ENCODE measurements at regions not wholly inside any gene's neighbourhood (a gene's known extent, or its start where the extent isn't known, plus 50 kb on each side); places are given as distances from the start of the nearest gene placed in this dataset.

DNA sequence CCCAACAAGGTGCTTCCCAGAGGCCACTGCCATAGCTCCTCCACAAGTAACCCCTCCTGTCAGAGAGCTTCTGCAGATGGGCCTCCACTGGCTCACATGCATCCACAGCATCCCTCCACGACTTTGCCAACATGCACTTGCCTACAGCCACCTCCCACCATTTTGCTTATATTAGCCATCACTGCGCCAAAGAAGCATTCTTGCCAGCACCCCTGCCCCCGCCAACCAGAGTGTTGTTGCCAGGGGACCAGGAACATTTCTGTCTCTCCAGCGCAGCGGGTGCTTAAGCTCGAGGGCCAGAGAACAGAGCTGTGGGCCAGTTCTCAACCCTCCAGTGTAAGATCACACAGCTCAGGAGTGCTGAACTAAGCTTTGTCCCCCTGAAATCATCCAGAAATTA, 517.6 kb downstream of the PABPC4L start:
- in situ Hi-C loops (cut with HindIII; ENCODE audit: low pct_unique_long_range_greater_than_20kb, low sequenced_read_pairs) = no loop called here
- no peak for DNase-seq (ENCODE audit: low read depth, low spot score)

DNA sequence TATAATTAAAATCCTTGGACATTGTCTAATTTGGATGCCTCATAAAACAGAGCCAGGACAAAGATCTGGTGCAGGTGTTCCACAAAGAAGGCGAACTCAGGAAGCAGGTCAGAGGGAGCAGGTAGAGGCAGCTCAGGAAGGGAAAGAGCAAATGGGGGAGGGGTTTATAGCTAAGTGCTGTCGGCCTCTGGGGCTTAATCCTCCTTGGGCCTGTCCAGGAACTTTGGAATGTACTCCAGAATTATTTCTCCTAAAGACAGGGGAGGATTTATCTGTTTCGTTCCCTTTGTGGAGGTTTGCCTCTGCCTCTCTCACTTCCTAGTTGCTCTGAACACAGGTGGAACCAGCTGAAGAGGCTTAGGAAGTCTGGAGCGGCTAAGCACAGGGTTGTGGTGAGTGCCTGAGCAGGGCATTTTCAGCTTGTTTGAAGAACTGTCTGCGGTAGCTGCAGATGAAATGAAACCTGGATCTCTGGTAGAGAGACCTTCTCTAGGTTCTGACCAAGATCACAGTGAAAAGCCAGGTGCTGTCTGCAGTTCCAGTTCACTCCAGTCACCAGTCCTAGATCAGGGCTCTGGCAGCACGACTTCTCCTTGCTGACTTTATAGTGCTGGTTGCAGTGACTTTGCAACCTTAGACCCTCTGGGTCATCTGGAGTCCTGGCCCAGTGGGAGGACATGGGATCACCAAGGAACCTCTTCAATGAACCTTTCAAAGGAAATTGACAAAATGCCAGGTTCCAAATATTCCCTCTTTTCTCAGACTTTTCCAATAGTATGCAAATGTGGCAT, 519.2 kb downstream of the PCDH10 start:
- DNase-seq (ENCODE audit: low read depth, low spot score) = no peak
- in situ Hi-C loops (cut with HindIII; ENCODE audit: low pct_unique_long_range_greater_than_20kb, low sequenced_read_pairs) = no loop called here

DNA sequence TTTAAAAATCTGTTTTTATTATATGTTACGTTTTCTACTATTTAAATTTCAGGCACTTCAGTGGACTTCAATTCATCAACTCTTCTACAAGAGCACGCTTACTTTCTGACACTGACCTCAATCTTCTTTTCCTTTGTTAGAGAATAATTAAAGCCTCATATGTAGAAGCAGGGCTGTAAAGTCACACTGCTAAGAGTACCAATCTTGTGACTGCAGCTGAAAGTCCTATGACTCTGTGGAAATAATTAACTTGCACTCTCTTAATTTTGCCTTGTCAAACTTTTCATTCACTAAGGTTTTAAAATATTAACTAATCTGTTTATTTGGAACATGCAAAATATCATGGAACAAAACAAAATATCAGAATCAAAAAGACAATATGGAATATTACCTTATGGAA, 498.1 kb downstream of the PCDH10 start:
- DNase-seq (ENCODE audit: low read depth, low spot score) = no peak
- in situ Hi-C loops (cut with HindIII; ENCODE audit: low pct_unique_long_range_greater_than_20kb, low sequenced_read_pairs) = no loop called here

DNA sequence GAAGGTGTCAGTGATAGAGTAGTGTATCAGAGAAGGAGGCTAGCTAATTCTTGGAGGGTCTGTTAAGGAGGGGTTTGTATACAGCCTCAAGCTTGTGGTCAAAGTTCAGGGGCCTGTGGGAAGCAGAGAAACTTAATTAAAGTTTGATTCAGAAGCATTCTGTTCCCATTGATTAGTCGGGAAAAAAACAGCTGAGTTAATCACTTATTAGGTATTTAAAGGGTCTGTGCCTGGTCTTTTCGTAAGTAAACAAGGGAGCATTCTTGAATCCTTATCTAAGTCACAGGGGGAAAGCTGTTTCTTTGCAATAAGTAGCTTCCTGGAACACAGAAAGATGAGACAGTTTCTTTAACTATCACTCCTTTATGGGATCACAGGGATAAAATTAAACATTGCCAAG, 492.1 kb downstream of the PCDH10 start:
- in situ Hi-C loops (cut with HindIII; ENCODE audit: low pct_unique_long_range_greater_than_20kb, low sequenced_read_pairs) = no loop called here

DNA sequence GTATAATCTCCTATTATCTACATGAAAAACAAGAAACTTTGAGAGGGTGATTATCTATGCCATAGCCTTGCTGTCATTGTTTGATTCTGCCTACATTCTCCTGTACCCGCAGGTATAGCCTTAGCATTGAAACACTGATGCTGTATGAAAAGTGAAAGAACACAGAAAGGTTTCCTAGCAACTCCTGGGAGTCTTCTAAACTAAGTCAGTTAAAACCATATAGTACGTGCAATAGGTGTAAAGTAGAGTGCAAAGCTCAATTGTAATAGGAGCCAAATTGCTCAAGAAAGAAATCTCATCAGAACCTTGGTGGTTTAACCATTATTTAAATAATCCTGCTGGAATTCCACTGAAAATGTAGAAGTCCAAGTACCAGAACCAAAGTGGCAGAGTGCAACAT, 489.7 kb downstream of the PCDH10 start:
- no peak for DNase-seq (ENCODE audit: low read depth, low spot score)
- in situ Hi-C loops (cut with HindIII; ENCODE audit: low pct_unique_long_range_greater_than_20kb, low sequenced_read_pairs) = no loop called here

More for the DNA sequence above, 492.1 kb downstream of the PCDH10 start:
- DNase-seq (ENCODE audit: low read depth, low spot score) = no peak

DNA sequence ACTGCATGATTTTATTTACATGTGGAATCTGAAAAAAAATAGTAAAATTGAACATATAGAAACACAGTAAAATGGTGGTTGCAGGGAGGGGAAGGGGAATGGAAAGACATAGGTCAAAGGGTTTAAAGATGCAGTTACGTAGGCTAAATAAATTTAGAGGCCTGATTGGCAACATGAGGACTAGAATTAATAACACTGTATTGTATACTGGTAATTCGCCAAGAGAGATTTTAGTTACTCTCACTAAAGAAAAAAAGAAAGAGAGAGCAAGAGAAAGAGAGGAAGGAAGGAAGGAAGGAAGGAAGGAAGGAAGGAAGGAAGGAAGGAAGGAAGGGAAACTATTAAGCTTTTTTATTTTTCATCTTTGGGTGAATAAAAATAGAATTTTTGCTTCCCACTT, 488.1 kb downstream of the PCDH10 start:
- no peak for DNase-seq (ENCODE audit: low read depth, low spot score)
- in situ Hi-C loops (cut with HindIII; ENCODE audit: low pct_unique_long_range_greater_than_20kb, low sequenced_read_pairs) = no loop called here

DNA sequence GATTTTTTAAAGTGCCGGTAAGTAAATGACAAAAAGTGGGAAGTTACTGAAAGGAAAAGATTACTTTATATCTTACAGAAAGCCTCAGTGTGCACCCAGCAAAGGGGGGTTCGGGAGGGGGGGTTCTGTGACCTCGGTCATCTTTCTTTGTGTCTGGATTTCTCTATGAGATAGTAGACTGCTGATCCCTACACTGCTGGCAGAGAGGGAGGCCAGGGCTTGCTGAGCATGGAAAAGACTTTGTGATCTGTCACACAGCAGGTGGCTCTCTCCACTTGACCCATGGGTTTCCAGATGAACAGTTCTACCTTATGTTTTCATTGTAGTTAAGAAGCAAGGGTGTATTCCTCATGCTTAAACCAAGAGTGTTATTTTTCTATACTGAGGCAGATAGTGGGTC, 475.6 kb downstream of the PCDH10 start:
- in situ Hi-C loops (cut with HindIII; ENCODE audit: low pct_unique_long_range_greater_than_20kb, low sequenced_read_pairs) = no loop called here
- no peak for DNase-seq (ENCODE audit: low read depth, low spot score)

DNA sequence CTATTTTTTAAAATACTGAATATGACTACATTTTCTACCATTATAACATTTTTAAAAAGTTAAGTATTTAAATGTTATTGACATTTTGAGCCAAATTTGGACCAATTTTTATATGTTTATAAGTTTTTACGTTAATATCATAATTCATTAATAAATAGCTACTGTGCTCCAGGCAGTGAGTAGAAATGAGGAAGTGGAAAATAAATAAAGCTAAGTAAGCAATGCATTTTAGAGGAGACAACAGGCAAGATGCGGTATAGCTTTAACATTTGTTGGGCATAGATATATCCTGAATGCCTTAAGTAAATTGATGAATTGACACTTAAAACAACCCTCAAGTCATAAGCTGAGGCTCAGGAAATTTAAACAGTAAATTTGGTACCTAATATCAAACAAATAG, 474.8 kb downstream of the PCDH10 start:
- DNase-seq (ENCODE audit: low read depth, low spot score) = no peak
- in situ Hi-C loops (cut with HindIII; ENCODE audit: low pct_unique_long_range_greater_than_20kb, low sequenced_read_pairs) = no loop called here

DNA sequence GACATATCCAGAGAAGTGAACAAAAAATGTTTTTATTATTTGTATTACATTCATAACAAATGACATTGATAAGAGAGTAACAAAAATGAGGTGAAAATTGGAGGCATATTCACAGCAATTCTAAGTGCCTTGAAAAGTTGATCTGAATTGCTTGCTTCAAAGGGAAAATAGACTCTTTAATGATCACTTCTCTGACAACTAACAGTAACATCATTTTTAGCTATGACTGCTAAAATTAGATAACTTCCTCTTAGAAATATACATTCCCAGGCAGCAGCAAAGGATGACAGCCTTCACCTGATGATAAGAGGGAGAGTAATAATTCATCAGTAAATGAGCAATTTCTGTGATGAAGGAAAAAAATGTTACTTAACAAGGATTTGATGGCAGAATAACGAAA, 472.5 kb downstream of the PCDH10 start:
- in situ Hi-C loops (cut with HindIII; ENCODE audit: low pct_unique_long_range_greater_than_20kb, low sequenced_read_pairs) = no loop called here

DNA sequence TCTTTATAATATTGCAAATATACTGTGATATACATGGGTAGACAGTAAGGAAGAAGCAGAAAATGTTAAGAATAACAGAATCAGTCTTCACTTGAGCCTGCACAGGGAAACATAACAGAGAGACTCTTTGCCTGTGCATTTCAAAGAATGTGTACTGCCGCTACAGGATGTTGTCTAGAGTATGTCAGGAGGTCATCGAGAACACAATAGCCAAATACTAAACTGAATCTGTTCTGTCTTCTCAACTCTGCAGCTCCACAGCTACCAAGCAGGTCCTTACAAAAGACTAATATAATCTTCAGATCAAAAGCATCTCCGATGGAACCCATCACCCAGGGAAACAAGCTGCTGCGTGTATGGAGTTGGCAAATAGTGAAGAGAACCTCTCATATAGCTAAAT, 471.5 kb downstream of the PCDH10 start:
- in situ Hi-C loops (cut with HindIII; ENCODE audit: low pct_unique_long_range_greater_than_20kb, low sequenced_read_pairs) = no loop called here
- DNase-seq (ENCODE audit: low read depth, low spot score) = peak; percentile 2

More for the DNA sequence above, 472.5 kb downstream of the PCDH10 start:
- no peak for DNase-seq (ENCODE audit: low read depth, low spot score)

DNA sequence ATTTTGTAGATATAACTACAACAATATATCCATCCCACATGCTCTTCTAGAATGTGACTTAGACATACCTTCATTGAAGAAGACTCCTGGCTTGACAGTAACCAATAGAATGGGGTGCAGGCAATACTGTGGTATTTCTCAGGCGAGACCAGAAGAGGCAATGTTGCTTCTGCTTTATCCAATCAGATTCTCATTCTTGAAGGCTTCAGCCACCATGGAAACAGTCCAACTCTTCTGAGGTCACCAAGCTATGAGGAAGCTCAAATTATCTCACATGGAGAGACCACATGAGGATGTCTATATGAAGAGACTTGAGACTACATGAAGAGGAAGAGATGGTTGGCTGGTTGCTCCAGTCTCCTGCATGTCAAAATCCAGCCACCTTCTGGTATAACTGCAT, 469.9 kb downstream of the PCDH10 start:
- in situ Hi-C loops (cut with HindIII; ENCODE audit: low pct_unique_long_range_greater_than_20kb, low sequenced_read_pairs) = no loop called here
- peak; percentile 23 for DNase-seq (ENCODE audit: low read depth, low spot score)

DNA sequence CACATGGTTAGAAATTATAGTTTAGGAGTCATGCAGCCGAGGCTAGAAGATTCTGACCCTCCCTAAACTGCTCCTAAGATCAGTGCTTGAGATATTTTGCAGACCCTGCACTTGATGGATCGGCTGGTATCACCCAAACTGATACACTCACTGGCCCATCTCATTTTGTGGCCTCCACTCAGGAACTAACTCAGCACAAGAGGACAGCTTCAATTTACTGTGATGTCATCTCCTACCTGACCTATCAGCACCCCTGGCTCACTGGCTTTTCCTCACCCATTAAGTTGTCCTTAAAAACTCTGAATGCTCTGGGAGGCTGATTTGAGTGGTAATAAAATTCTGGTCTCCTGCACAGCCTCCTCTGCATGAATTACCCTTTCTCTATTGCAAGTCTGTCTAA, 450.9 kb downstream of the PCDH10 start:
- no peak for DNase-seq (ENCODE audit: low read depth, low spot score)
- in situ Hi-C loops (cut with HindIII; ENCODE audit: low pct_unique_long_range_greater_than_20kb, low sequenced_read_pairs) = no loop called here

DNA sequence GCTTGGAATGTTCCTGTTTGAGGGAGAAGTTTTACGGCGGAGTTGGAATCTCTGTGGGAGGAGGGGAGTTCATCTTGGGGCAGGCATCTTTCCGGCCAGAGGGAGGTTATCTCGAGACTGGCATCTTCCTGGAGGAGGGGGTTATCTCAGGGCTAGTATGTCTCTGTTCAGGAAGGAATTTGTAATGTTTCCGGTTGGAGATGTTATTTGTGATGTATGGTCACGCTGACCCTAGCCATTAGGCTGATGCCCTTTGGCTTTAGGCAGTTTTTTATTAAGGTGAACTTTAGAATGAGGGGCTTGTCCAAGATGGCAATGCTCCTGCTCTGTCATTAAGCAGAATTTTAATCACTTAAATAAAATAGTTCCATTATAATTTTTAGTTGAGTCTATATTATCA, 449.7 kb downstream of the PCDH10 start:
- in situ Hi-C loops (cut with HindIII; ENCODE audit: low pct_unique_long_range_greater_than_20kb, low sequenced_read_pairs) = no loop called here
- DNase-seq (ENCODE audit: low read depth, low spot score) = no peak

DNA sequence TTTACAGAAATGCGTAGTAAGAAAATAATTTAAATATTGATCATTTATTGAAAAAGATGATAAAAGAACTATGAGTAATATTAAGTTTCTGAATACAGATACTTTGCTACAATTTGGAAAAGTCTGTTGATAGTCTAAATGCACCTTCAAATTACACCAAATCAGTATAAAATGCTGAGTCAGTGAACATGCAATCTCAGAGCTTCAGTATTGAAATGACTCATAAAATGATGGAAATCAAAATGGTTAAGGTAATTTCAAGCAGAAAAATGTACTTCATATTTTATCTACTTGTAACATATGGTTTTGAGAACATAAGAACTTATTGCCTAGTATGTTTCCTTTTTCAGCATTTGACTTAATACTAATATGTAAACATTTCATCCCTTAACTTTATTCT, 448.2 kb downstream of the PCDH10 start:
- in situ Hi-C loops (cut with HindIII; ENCODE audit: low pct_unique_long_range_greater_than_20kb, low sequenced_read_pairs) = no loop called here

DNA sequence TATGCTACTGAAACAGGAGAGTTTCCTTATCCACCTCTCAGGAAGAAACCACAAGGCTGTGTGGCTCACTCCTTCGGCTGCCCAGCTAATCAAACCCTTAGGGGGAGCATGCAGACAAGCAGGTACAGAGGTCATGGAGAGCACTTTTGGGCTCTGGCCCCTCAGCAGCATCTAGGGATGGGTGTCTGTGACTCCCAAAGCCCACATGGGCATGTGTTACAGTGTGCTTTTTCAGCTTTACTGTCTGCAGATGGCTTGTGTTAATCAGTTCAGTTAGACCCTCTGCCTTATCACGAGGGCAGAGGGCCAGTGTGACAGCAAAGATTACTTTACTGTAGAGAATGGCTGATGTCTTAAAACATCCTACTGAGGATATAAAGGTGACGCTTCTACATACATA, 447.4 kb downstream of the PCDH10 start:
- in situ Hi-C loops (cut with HindIII; ENCODE audit: low pct_unique_long_range_greater_than_20kb, low sequenced_read_pairs) = no loop called here
- no peak for DNase-seq (ENCODE audit: low read depth, low spot score)

More for the DNA sequence above, 448.2 kb downstream of the PCDH10 start:
- DNase-seq (ENCODE audit: low read depth, low spot score) = no peak

DNA sequence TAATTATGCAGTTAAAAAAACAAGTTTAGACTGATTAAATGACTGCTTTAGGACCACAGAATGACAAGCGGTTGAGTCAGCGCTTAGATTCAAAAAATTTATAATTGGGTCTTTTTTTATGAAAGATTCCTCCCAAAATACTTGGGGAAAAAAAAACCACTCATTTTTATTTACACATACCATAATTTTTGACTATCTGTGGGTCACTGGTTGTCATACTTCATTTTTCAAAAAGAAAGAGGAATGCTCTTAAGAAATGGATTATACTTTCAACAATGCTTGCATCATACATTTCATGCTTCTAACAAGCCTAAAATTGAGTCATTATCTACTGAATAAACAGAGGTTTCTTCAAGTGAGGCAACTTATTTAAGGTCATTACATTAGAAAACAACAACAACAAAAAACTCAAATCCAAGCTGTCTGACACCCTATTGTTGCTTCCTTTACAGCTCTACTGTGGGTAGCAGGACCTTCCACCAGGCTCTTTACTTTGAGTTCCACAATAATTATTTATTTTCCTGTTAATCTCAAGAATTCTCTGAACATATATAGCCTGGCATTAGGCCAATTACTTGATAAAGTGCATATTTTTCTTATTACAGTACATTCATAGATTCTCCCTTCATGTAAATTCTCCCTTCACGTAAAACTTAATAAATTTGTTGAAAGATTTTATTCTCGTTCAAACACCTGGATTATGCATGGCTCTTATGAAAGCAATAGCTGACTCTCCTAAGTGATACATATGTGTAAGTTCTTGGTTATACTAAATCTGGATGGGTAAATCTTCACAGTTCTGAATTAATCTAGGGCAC, 445.5 kb downstream of the PCDH10 start:
- in situ Hi-C loops (cut with HindIII; ENCODE audit: low pct_unique_long_range_greater_than_20kb, low sequenced_read_pairs) = no loop called here
- no peak for DNase-seq (ENCODE audit: low read depth, low spot score)

DNA sequence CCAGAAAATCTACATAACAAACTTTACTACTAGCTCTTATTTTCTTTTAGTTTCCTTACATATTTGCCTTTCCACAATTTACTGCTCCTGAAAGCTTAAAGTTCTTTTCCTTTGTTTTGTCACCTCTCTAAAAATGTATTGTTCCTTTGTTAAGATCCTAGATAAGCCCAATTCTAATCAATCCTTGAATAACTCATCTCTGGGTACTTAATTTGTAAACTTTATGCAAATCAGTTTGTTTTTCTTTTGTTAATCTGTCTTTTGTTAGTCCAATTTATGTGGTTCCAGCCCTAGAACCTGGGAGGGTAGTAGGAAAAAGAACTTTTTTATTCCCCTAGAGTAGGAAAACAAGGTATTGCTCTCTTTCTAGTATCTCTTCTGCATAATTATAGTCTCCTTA, 444.7 kb downstream of the PCDH10 start:
- DNase-seq (ENCODE audit: low read depth, low spot score) = no peak
- in situ Hi-C loops (cut with HindIII; ENCODE audit: low pct_unique_long_range_greater_than_20kb, low sequenced_read_pairs) = no loop called here

DNA sequence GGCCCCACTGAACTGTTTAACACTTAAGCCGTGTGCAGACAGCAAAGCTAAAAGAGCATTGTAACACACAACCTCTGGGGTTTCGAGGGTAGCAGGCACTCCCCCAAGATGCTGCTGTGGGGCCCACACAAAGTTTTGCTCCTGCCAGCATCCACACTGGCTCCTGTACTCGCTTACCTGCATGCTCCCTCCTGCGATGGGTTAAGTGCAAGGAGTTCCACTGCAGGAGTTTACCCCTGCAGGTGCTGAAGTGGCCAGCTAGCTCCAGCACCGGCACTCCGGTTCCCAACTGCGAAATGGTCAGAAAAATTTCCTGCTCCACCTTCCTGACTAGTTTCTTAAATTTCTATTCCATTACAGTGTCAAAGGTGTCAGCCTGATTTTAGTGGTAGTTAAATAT, 443.5 kb downstream of the PCDH10 start:
- DNase-seq (ENCODE audit: low read depth, low spot score) = no peak
- in situ Hi-C loops (cut with HindIII; ENCODE audit: low pct_unique_long_range_greater_than_20kb, low sequenced_read_pairs) = no loop called here

DNA sequence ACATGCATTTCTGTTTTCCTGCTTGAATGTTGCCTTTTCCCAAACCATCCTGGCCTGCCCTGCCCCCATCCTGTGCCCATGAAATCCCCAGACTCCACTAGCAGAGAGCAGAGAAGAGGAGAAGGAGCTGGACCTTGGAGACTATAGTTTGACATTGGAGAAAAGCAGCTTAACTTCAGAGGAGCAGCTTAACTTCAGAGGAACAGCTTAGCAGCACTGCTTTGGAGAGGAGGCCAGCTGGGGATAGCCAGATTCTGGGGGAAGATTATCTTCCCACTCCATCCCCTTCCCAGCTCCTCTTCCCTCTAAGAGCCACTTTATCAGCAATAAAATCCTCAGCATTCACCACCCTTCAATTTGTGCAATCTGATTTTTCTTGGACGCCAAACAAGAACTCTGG, 443.0 kb downstream of the PCDH10 start:
- in situ Hi-C loops (cut with HindIII; ENCODE audit: low pct_unique_long_range_greater_than_20kb, low sequenced_read_pairs) = no loop called here
- DNase-seq (ENCODE audit: low read depth, low spot score) = no peak
